B cell (primary cell): ENCODE measurements at regions not wholly inside any gene's neighbourhood (a gene's known extent, or its start where the extent isn't known, plus 50 kb on each side); places are given as distances from the start of the nearest gene placed in this dataset.
"Not testable (repeated sequence)": the region's sequence is repeated elsewhere in the genome, so short reads cannot be mapped to it uniquely, and the experiment has no call there.

ENCODE experiments used
- ATAC-seq: fragments of 200-7000 bp; cut with Tn5 transposase; one replicate; pipeline ENCODE4 v1.10.0; 2021; ENCODE audit warnings: low read depth, mild to moderate bottlenecking, moderate number of reproducible peaks, moderate library complexity
- CTCF ChIA-PET: fragments of 350-600 bp; sonication (Branson Sonifier 250); formaldehyde crosslinking; loops from one replicate; lab custom pipeline; 2021; ENCODE audit warnings: antibody characterized with exemption, inconsistent platforms; lab: Charles Lee
- POLR2A ChIA-PET: fragments of 350-600 bp; sonication (Branson Sonifier 250); formaldehyde crosslinking; loops from one replicate; lab custom pipeline; 2021; ENCODE audit warnings: antibody characterized with exemption; lab: Charles Lee
- DNase-seq: peaks from one replicate; pipeline ENCODE4 v3.0.0; 2013
- H2AFZ ChIP-seq: 2 replicates; pipeline ENCODE4 v1.6.1; 2012; ENCODE audit warnings: mild to moderate bottlenecking, low read depth, low read length; ENCODE audit not compliant: insufficient read depth, poor library complexity, severe bottlenecking
- H3K27ac ChIP-seq, 2 donors: 1 replicate in 1 of 2; 2 replicates in 1 of 2; pipeline ENCODE4 v1.5.1; 2012 to 2013; ENCODE audit warnings: low read length in 2 of 2, mild to moderate bottlenecking in 2 of 2, moderate library complexity in 1 of 2
- H3K27me3 ChIP-seq, 4 experiments: fragments of 200-600 bp in 1 of 4; sonication (generic) in 1 of 4; replicated peaks in 1 of 4; 1 replicate in 2 of 4; 2 replicates in 2 of 4; pipeline versions ENCODE4 v1.6.1 to v1.7.0; 2013 to 2016; ENCODE audit warnings: low read length in 3 of 4, mild to moderate bottlenecking in 2 of 4, mixed read lengths in 1 of 4, moderate library complexity in 1 of 4; ENCODE audit not compliant: insufficient read depth in 4 of 4, control insufficient read depth in 3 of 4; ENCODE audit errors: control extremely low read depth in 1 of 4
- H3K36me3 ChIP-seq, 2 experiments: replicated peaks in 1 of 2; 1 replicate in 1 of 2; 2 replicates in 1 of 2; pipeline versions ENCODE4 v1.6.1 to v1.7.1; 2013; ENCODE audit warnings: low read length in 1 of 2; ENCODE audit not compliant: insufficient read depth in 2 of 2, control insufficient read depth in 1 of 2; ENCODE audit errors: control extremely low read depth in 1 of 2, extremely low read depth in 1 of 2
- H3K4me1 ChIP-seq, 2 donors: fragments of 200-600 bp in 1 of 2; sonication (generic) in 1 of 2; 1 replicate in 1 of 2; 2 replicates in 1 of 2; pipeline versions ENCODE4 v1.5.1 to v1.6.1; 2013 to 2017; ENCODE audit warnings: low read length in 2 of 2; ENCODE audit not compliant: control insufficient read depth in 2 of 2, insufficient read depth in 2 of 2
- H3K4me2 ChIP-seq: replicated peaks from 2 replicates; pipeline ENCODE3; 2012; ENCODE audit warnings: mild to moderate bottlenecking, low read depth, low read length; ENCODE audit not compliant: poor library complexity, severe bottlenecking
- H3K4me3 ChIP-seq, 5 experiments: fragments of 200-600 bp in 1 of 5; sonication (generic) in 1 of 5; 1 replicate in 3 of 5; 2 replicates in 2 of 5; pipeline versions ENCODE4 v1.5.1 to v1.7.0; 2011 to 2016; ENCODE audit warnings: low read length in 4 of 5, mild to moderate bottlenecking in 4 of 5, low read depth in 2 of 5, control low read depth in 1 of 5, moderate library complexity in 1 of 5; ENCODE audit not compliant: insufficient read depth in 1 of 5; ENCODE audit errors: control extremely low read depth in 1 of 5, extremely low read depth in 1 of 5
- H3K79me2 ChIP-seq: fragments of 200-600 bp; sonication (generic); one replicate; pipeline ENCODE4 v1.6.0; 2016; ENCODE audit warnings: low read length; ENCODE audit not compliant: control insufficient read depth, insufficient read depth
- H3K9ac ChIP-seq: fragments of 200-600 bp; sonication (generic); 2 replicates; pipeline ENCODE4 v1.6.1; 2017; ENCODE audit warnings: mild to moderate bottlenecking, low read length, moderate library complexity
- H3K9me3 ChIP-seq, 3 donors: one replicate each; pipeline versions ENCODE4 v1.6.1 to v1.7.1; 2013; ENCODE audit warnings: low read length in 2 of 3; ENCODE audit not compliant: control insufficient read depth in 2 of 3, insufficient read depth in 1 of 3; ENCODE audit errors: control extremely low read depth in 1 of 3
- H4K20me1 ChIP-seq: 2 replicates; pipeline ENCODE4 v1.6.0; 2012; ENCODE audit warnings: mild to moderate bottlenecking, low read length; ENCODE audit not compliant: insufficient read depth, control insufficient read depth, poor library complexity, severe bottlenecking
- H3K27ac Mint-ChIP-seq: one replicate; pipeline ENCODE4 v1.8.0; 2021; ENCODE audit warnings: mixed read lengths
- H3K27me3 Mint-ChIP-seq: one replicate; pipeline ENCODE4 v1.8.0; 2021; ENCODE audit warnings: mixed read lengths
- H3K4me1 Mint-ChIP-seq: one replicate; pipeline ENCODE4 v1.8.0; 2021; ENCODE audit warnings: mixed read lengths
- H3K4me3 Mint-ChIP-seq: one replicate; pipeline ENCODE4 v1.8.0; 2021; ENCODE audit warnings: mixed read lengths
- H3K9me3 Mint-ChIP-seq: one replicate; pipeline ENCODE4 v1.8.0; 2022; ENCODE audit warnings: mixed read lengths; ENCODE audit not compliant: insufficient read depth
- EZH2 ChIP-seq: IDR thresholded peaks from 2 replicates; pipeline ENCODE4 v1.6.1; 2012; ENCODE audit warnings: borderline replicate concordance, low read depth, mild to moderate bottlenecking, moderate library complexity, low read length; ENCODE audit not compliant: insufficient read depth, poor library complexity, severe bottlenecking
- WGBS: methylation state at CpG from one replicate; pipeline ENCODE4 v1.1.5; 2013; ENCODE audit warnings: missing lambda C conversion rate; ENCODE audit not compliant: insufficient coverage; 5-methylcytosine and 5-hydroxymethylcytosine counted together
- intact Hi-C: fragments of 100-400 bp; cut with micrococcal nuclease; formaldehyde crosslinking; loops from one replicate; pipeline ENCODE4 v1.10.0; 2022
- TF ChIP-seq, protein P1 (sequence below): fragments of 200-600 bp; IDR thresholded peaks from one replicate; pipeline ENCODE4 v1.8.0; 2022; ENCODE audit warnings: antibody characterized with exemption, mild to moderate bottlenecking

DNA sequence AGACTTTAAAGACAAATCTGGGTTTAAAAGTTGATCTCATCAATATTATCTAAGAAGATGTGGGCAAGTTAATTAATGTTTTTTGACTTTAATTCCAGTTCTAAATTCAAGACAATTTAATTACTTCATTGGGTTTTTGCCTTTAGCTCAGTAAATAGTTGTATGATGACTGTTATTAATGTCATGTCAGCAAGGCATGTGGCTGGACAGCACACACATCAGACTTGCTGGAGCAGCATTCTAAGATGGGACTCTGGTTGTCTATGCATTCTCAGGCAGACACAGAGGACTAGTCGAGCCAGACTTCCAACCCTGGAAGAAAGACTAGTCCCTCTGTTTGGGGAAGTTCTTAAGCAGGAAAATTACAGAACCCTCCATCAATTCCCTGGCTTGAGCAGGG lies 180.7 kb upstream of the GK2 start:
- H3K4me1 Mint-ChIP-seq: no peaks in the 10 kb centered on the region
- ATAC-seq (no peak), DNase-seq (no peak)
- no peak overlapping the region for H3K4me2 ChIP-seq
- no peak overlapping the region for H3K27ac ChIP-seq
- H3K36me3 ChIP-seq: no peaks in the 10 kb centered on the region
- no peaks in the 10 kb centered on the region for H3K27me3 ChIP-seq
- no peaks in the 10 kb centered on the region for H3K9me3 ChIP-seq
- peaks cover 3% of the 10 kb centered on the region for H3K9me3 Mint-ChIP-seq
- no peaks in the 10 kb centered on the region for H4K20me1 ChIP-seq
- peaks cover 3% of the 10 kb centered on the region for H3K27me3 Mint-ChIP-seq
- H2AFZ ChIP-seq: no peak overlapping the region
- H3K4me3 ChIP-seq: no peak overlapping the region
- H3K4me1 ChIP-seq: no peaks in the 10 kb centered on the region
- no peaks in the 10 kb centered on the region for H3K79me2 ChIP-seq
- POLR2A ChIA-PET: no interaction called here
- intact Hi-C loops: no loop called here
- H3K9ac ChIP-seq: no peak overlapping the region
- no CpG with 5 or more reads among the region's 1 CpG for WGBS
- no peak for TF ChIP-seq EZH2
- TF ChIP-seq, protein P1, sequence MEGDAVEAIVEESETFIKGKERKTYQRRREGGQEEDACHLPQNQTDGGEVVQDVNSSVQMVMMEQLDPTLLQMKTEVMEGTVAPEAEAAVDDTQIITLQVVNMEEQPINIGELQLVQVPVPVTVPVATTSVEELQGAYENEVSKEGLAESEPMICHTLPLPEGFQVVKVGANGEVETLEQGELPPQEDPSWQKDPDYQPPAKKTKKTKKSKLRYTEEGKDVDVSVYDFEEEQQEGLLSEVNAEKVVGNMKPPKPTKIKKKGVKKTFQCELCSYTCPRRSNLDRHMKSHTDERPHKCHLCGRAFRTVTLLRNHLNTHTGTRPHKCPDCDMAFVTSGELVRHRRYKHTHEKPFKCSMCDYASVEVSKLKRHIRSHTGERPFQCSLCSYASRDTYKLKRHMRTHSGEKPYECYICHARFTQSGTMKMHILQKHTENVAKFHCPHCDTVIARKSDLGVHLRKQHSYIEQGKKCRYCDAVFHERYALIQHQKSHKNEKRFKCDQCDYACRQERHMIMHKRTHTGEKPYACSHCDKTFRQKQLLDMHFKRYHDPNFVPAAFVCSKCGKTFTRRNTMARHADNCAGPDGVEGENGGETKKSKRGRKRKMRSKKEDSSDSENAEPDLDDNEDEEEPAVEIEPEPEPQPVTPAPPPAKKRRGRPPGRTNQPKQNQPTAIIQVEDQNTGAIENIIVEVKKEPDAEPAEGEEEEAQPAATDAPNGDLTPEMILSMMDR: no peak
- CTCF ChIA-PET: no interaction called here
- H3K4me3 Mint-ChIP-seq: no peak overlapping the region
- H3K27ac Mint-ChIP-seq: no peak overlapping the region

DNA sequence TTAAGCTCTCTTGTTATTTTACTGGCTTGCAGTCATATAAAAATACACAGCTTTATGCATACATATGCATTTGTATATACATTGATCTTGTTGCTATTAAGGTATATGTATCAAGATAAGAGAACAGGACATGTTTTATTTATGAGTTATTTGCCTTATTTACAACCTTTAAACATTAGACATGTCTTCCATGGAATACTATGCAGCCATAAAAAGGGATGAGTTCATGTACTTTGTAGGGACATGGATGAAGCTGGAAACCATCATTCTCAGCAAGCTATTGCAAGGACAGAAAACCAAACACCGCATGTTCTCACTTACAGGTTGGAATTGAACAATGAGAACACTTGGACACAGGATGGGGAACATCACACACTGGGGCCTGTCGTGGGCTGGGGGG lies 179.2 kb upstream of the GK2 start:
- not testable (repeated sequence) for H3K4me1 Mint-ChIP-seq

More for the DNA sequence above, 179.2 kb upstream of the GK2 start:
- H3K27ac Mint-ChIP-seq, H3K4me2 ChIP-seq, intact Hi-C loops, H3K27me3 Mint-ChIP-seq, H3K9me3 ChIP-seq, H3K36me3 ChIP-seq, H3K9ac ChIP-seq, H3K27me3 ChIP-seq, H3K9me3 Mint-ChIP-seq, CTCF ChIA-PET, H3K79me2 ChIP-seq, POLR2A ChIA-PET, DNase-seq, H3K4me1 ChIP-seq, H3K4me3 Mint-ChIP-seq, H2AFZ ChIP-seq, H3K27ac ChIP-seq, H4K20me1 ChIP-seq, H3K4me3 ChIP-seq, ATAC-seq: not testable (repeated sequence)
- no CpG with 5 or more reads among the region's 2 CpGs for whole genome bisulfite sequencing
